ENCODE measurements at regions not wholly inside any gene's neighbourhood (a gene's known extent, or its start where the extent isn't known, plus 50 kb on each side); places are given as distances from the start of the nearest gene placed in this dataset.

DNA sequence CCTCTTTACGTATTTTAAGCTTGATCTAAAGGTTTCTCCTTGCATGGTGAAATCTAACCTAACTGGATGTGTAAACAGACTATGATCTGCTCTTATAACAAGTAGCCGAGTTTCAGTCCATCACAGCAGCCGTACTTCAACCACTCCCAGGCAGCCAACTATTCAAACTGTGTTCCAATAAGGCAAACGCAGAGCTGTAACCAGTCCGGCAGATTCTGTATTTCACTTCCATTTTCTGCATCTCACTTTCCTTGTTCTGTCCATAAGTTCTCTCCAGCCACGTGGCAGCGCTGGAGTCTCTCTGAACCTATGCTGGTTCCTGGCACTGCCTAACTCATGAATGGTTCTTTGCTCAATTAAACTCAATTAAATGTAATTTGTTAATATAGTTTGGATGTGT, 132.6 kb downstream of the FHDC1 start:
- no TSS peak for BruUV-seq (replicated peaks)
- Histone ChIP-seq H3F3A (ENCODE audit: insufficient read depth, low read depth) (0 out of 2 replicates have a peak, but pooled peaks cover 3% of the 10 kb centered on the region), H3K4me1 (replicated peaks; ENCODE audit: insufficient read depth) (peaks cover 17% of the 10 kb centered on the region), H2AFZ (no peak overlapping the region), H3K36me3 (ENCODE audit: low read depth) (no peaks in the 10 kb centered on the region), H3K4me3 (no peak overlapping the region), H3K9me2 (ENCODE audit: insufficient read depth) (no peaks in the 10 kb centered on the region), H4K20me1 (ENCODE audit: insufficient read depth) (no peaks in the 10 kb centered on the region), H3K27ac (no peak overlapping the region), H3K79me2 (ENCODE audit: low read depth) (no peaks in the 10 kb centered on the region), H3K27me3 (ENCODE audit: insufficient read depth, low read depth) (no peaks in the 10 kb centered on the region), H3K9me3 (ENCODE audit: insufficient read depth, low read depth) (peaks cover 3% of the 10 kb centered on the region; the same call in 1 of the 2 replicates), H3K4me2 (no peak overlapping the region)
- CTCF ChIA-PET = no interaction called here
- DNase-seq = no peak
- TF ChIP-seq EZH2 (IDR thresholded peaks at IDR 0.05; ENCODE audit: low read depth) = no peak
- TF ChIP-seq, protein P1, sequence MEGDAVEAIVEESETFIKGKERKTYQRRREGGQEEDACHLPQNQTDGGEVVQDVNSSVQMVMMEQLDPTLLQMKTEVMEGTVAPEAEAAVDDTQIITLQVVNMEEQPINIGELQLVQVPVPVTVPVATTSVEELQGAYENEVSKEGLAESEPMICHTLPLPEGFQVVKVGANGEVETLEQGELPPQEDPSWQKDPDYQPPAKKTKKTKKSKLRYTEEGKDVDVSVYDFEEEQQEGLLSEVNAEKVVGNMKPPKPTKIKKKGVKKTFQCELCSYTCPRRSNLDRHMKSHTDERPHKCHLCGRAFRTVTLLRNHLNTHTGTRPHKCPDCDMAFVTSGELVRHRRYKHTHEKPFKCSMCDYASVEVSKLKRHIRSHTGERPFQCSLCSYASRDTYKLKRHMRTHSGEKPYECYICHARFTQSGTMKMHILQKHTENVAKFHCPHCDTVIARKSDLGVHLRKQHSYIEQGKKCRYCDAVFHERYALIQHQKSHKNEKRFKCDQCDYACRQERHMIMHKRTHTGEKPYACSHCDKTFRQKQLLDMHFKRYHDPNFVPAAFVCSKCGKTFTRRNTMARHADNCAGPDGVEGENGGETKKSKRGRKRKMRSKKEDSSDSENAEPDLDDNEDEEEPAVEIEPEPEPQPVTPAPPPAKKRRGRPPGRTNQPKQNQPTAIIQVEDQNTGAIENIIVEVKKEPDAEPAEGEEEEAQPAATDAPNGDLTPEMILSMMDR (conservative IDR thresholded peaks at IDR 0.05) = no peak
- intact Hi-C loops (cut with micrococcal nuclease; ENCODE audit: unreplicated experiment) = no loop called here
- POLR2A ChIA-PET (ENCODE audit: unreplicated experiment) = no interaction called here

DNA sequence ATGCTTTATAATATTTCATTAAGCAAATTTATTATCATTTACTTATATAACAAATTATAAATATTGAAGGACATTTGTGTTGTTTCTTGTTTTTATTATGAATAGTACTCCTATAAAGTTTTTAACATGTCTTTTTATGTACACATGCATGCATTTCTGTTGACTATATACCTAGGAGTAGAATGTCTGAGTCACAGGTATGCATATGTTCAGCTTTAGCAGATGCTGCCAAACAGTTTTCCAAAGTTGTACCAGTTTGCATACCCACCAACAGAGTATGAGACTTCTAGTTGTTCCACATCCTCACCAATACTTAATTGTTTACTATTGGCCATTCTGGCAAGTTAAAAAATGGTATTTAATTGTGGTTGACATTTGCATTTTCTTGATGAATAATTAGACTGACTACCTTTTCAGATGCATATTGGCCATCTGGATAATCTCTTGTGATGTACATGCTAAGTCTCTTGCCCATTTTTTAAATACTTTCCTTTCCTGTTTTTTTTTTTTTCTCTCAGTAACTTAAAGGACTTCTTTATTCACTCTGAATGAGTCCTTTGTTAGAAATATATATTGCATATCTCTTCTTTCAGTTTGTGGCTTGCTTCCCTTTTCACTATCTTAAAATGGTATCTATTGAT, 132.2 kb upstream of the TRIM2 start:
- no peaks in the 10 kb centered on the region for H3K79me2 ChIP-seq (ENCODE audit: low read depth)
- H3K36me3 ChIP-seq (ENCODE audit: low read depth) = no peaks in the 10 kb centered on the region
- no peaks in the 10 kb centered on the region for H4K20me1 ChIP-seq (ENCODE audit: insufficient read depth)
- no peaks in the 10 kb centered on the region for H3K27me3 ChIP-seq (ENCODE audit: insufficient read depth, low read depth)
- ChIA-PET CTCF (no interaction called here), POLR2A (ENCODE audit: unreplicated experiment) (no interaction called here)
- H3K9me3 ChIP-seq (ENCODE audit: insufficient read depth, low read depth) = peaks cover 3% of the 10 kb centered on the region; the same call in 1 of the 2 replicates
- no TSS peak for BruUV-seq (replicated peaks)
- peaks cover 21% of the 10 kb centered on the region for H3K4me1 ChIP-seq (replicated peaks; ENCODE audit: insufficient read depth)
- H3K9me2 ChIP-seq (ENCODE audit: insufficient read depth) = no peaks in the 10 kb centered on the region
- no peak overlapping the region for H3K4me2 ChIP-seq
- no peak for DNase-seq
- no peak overlapping the region for H3K4me3 ChIP-seq
- no peak overlapping the region for H3K27ac ChIP-seq
- H3F3A ChIP-seq (ENCODE audit: insufficient read depth, low read depth) = no peaks in the 10 kb centered on the region
- no peak overlapping the region for H2AFZ ChIP-seq
- intact Hi-C loops (cut with micrococcal nuclease; ENCODE audit: unreplicated experiment) = no loop called here
- no peak for TF ChIP-seq EZH2 (IDR thresholded peaks at IDR 0.05; ENCODE audit: low read depth)
- TF ChIP-seq, protein P1 (conservative IDR thresholded peaks at IDR 0.05) = no peak

DNA sequence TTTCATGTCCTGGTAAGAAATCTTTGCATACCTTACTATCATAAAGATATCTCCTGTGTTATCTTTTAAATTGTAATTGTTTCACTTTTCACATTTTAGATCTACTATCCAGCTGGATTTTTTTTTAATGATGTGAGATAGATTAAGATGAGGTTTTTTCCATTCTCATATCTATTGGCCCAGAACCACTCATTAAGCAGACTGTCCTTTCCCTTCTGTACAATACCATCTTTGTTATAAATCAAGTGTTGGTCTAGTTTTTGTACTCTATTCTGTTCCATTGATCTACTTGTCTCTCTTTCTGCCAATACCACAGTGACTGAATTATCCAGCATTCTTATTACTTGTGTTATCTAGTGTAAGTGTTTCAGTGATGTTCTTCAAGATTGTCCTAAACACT, 131.6 kb upstream of the TRIM2 start:
- DNase-seq = no peak
- intact Hi-C loops (cut with micrococcal nuclease; ENCODE audit: unreplicated experiment) = no loop called here
- TF ChIP-seq, protein P1 (conservative IDR thresholded peaks at IDR 0.05) = no peak
- no peak for TF ChIP-seq EZH2 (IDR thresholded peaks at IDR 0.05; ENCODE audit: low read depth)
- Histone ChIP-seq H2AFZ (no peak overlapping the region), H4K20me1 (ENCODE audit: insufficient read depth) (no peaks in the 10 kb centered on the region), H3K4me2 (no peak overlapping the region), H3K9me2 (ENCODE audit: insufficient read depth) (no peaks in the 10 kb centered on the region), H3K27ac (no peak overlapping the region), H3K36me3 (ENCODE audit: low read depth) (no peaks in the 10 kb centered on the region), H3K27me3 (ENCODE audit: insufficient read depth, low read depth) (no peaks in the 10 kb centered on the region), H3F3A (ENCODE audit: insufficient read depth, low read depth) (no peaks in the 10 kb centered on the region), H3K9me3 (ENCODE audit: insufficient read depth, low read depth) (peaks cover 3% of the 10 kb centered on the region; the same call in 1 of the 2 replicates), H3K4me1 (replicated peaks; ENCODE audit: insufficient read depth) (peaks cover 15% of the 10 kb centered on the region), H3K4me3 (no peak overlapping the region), H3K79me2 (ENCODE audit: low read depth) (no peaks in the 10 kb centered on the region)
- ChIA-PET POLR2A (ENCODE audit: unreplicated experiment) (no interaction called here), CTCF (no interaction called here)
- no TSS peak for BruUV-seq (replicated peaks)

Data from PC-9 (cell line).